Small intestine (tissue), 7 donors: ENCODE measurements at regions not wholly inside any gene's neighbourhood (a gene's known extent, or its start where the extent isn't known, plus 50 kb on each side); places are given as distances from the start of the nearest gene placed in this dataset.
"Not testable (repeated sequence)": the region's sequence is repeated elsewhere in the genome, so short reads cannot be mapped to it uniquely, and the experiment has no call there.

Experiments used
- DNase-seq, 2 donors: peaks; one replicate each; pipeline versions ENCODE4 v3.0.0 to v3.0.0-alpha.2; 2013
- FAIRE-seq: peaks from 2 replicates; lab custom pipeline; 2012; peaks lifted over from hg19 to GRCh38; lab: Jason Lieb, UNC
- H3K27ac ChIP-seq, 3 donors: one replicate each; pipeline ENCODE4 v1.5.1; 2013; ENCODE audit warnings: low read length in 2 of 3, mild to moderate bottlenecking in 2 of 3, control low read depth in 1 of 3, inconsistent platforms in 1 of 3, low read depth in 1 of 3, moderate library complexity in 1 of 3
- H3K27me3 ChIP-seq, 3 donors: one replicate each; pipeline ENCODE4 v1.6.1; 2013; ENCODE audit warnings: low read length in 3 of 3, inconsistent platforms in 1 of 3; ENCODE audit not compliant: control insufficient read depth in 3 of 3, insufficient read depth in 3 of 3
- H3K36me3 ChIP-seq, 3 donors: one replicate each; pipeline ENCODE4 v1.6.1; 2013; ENCODE audit warnings: low read length in 3 of 3, inconsistent platforms in 1 of 3, low read depth in 1 of 3, mild to moderate bottlenecking in 1 of 3, moderate library complexity in 1 of 3; ENCODE audit not compliant: control insufficient read depth in 3 of 3, insufficient read depth in 2 of 3
- H3K4me1 ChIP-seq, 3 donors: one replicate each; pipeline ENCODE4 v1.6.1; 2013; ENCODE audit warnings: low read length in 2 of 3, inconsistent platforms in 1 of 3, low read depth in 1 of 3, mild to moderate bottlenecking in 1 of 3, moderate library complexity in 1 of 3; ENCODE audit not compliant: control insufficient read depth in 3 of 3, insufficient read depth in 2 of 3
- H3K4me3 ChIP-seq, 3 donors: one replicate each; pipeline ENCODE4 v1.5.1; 2013; ENCODE audit warnings: low read length in 3 of 3, control low read depth in 1 of 3, inconsistent platforms in 1 of 3, low read depth in 1 of 3, mild to moderate bottlenecking in 1 of 3, moderate library complexity in 1 of 3
- H3K9me3 ChIP-seq, 2 donors: one replicate each; pipeline ENCODE4 v1.6.1; 2013; ENCODE audit warnings: low read depth in 1 of 2, low read length in 1 of 2; ENCODE audit not compliant: control insufficient read depth in 2 of 2, insufficient read depth in 1 of 2
- WGBS, 3 donors: extraction: QIAGEN DNeasy Blood & Tissue Kit; methylation state at CpG; one replicate each; pipeline ENCODE4 v1.1.7; 2013; 5-methylcytosine and 5-hydroxymethylcytosine counted together
- donor health status: healthy with polysubstance abuse.
- donor health status: control.
- donor health status: control.
- donor health status: Bipolar disorder and iron deficiency.
- donor health status: healthy.

DNA sequence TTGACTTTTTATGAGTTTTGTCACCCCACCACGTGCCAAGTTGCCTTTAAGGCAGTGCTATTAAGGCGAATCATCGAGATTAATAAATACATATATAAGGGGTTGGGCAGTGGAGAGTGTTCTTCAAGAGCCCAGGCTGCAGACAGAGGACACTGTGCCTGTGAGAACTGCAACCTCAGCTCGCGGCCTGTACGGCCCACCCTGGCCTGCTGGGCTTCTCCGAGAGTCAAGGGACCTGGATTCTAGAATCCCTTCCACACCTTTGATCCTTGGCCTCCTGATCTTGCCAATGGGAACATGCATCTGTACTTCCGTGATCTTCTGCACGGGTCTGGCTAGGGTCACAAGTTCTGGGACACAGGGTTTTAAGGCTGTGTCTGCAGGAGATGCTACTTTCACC lies 54.5 kb downstream of the IRX5 start:
- WGBS, 3 donors: 67 to 79% (median 71%) methylated on average over 9 of the region's 9 CpGs
- Histone ChIP-seq H3K27ac (no peak overlapping the region), H3K9me3 (no peaks in the 10 kb centered on the region), H3K4me3 (no peak overlapping the region), H3K36me3 (no peaks in the 10 kb centered on the region), H3K4me1 (no peaks in the 10 kb centered on the region), H3K27me3 (peaks cover 0 to 6% (median 0%) of the 10 kb centered on the region in 3 donors)
- DNase-seq: no peak
- FAIRE-seq: no peak

- H3K27me3 ChIP-seq: peaks cover 0 to 6% (median 0%) of the 10 kb centered on the region in 3 donors
- H3K36me3 ChIP-seq: no peaks in the 10 kb centered on the region
- DNase-seq: no peak
- H3K9me3 ChIP-seq: no peaks in the 10 kb centered on the region
- H3K4me3 ChIP-seq: no peak overlapping the region
- WGBS, 3 donors: 66 to 74% (median 71%) methylated on average over 3 of the region's 3 CpGs
- H3K27ac ChIP-seq: no peak overlapping the region
- no peak for FAIRE-seq
- no peaks in the 10 kb centered on the region for H3K4me1 ChIP-seq
Measured at GRCh38 chr16:54985668-54986067, 55.0 kb downstream of the IRX5 start.

DNA sequence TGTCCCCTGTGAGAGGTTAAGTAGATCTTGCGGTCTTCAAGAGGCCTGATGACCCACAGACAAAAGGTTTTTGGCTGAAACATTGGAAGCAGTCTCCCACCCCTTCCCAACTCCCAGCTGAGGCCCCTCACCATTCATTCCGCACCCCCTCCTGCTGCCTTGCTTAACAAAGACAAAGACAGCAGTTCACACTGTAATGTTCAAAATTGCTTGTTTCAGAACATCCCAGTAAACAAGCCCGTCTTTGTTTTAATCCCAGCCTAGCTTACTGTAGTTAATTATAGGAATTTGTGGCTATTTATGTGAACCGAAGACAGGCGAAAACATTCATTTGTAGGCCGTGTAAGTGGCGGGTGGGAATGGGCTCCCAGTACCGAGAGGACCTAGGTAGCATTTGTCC lies 55.7 kb downstream of the IRX5 start:
- no peak for DNase-seq
- no peak for FAIRE-seq
- H3K9me3 ChIP-seq: no peaks in the 10 kb centered on the region
- H3K4me1 ChIP-seq: no peaks in the 10 kb centered on the region
- H3K27me3 ChIP-seq: peaks cover 0 to 6% (median 0%) of the 10 kb centered on the region in 3 donors
- H3K36me3 ChIP-seq: no peaks in the 10 kb centered on the region
- H3K27ac ChIP-seq: no peak overlapping the region
- H3K4me3 ChIP-seq: no peak overlapping the region
- WGBS, 3 donors: 82 to 88% (median 85%) methylated on average over 8 of the region's 8 CpGs

DNA sequence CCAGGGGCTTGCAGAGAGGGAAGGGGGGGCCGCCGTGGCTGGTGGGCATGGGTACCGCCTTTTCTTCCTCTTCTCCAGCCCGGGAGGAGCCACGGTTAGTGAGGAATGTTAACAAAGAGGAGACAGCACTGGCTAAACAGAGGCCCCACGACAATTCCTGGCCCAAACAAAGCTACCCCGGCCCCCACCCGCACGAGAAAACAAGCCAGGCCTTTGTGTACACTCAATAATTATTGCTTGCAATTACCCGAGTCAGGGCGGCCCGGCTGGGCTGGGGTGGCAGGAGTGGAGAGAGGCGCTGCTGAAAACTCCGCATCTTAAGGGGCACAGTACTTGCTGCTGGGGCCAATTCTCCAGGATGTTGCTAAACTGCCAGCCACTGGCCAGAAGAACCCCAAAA lies 56.4 kb downstream of the IRX5 start:
- WGBS, 3 donors: 43 to 51% (median 47%) methylated on average over 13 to 14 of the region's 14 CpGs
- FAIRE-seq: no peak

GRCh38 chr16:54991525-54991924 lies 60.9 kb downstream of the IRX5 start:
- Histone ChIP-seq H3K36me3 (no peaks in the 10 kb centered on the region), H3K9me3 (no peaks in the 10 kb centered on the region), H3K4me3 (no peak overlapping the region), H3K27ac (no peak overlapping the region), H3K4me1 (no peaks in the 10 kb centered on the region), H3K27me3 (peaks cover 0 to 4% (median 0%) of the 10 kb centered on the region in 3 donors)
- FAIRE-seq: no peak
- no peak for DNase-seq
- WGBS, 3 donors: 63 to 67% (median 67%) methylated on average over 3 of the region's 3 CpGs

More for the DNA sequence above, 56.4 kb downstream of the IRX5 start:
- H3K9me3 ChIP-seq: no peaks in the 10 kb centered on the region
- DNase-seq: peak in 1 of 2 donors; percentile 3
- H3K4me3 ChIP-seq: no peak overlapping the region
- H3K27me3 ChIP-seq: peaks cover 0 to 4% (median 0%) of the 10 kb centered on the region in 3 donors
- no peaks in the 10 kb centered on the region for H3K4me1 ChIP-seq
- no peak overlapping the region for H3K27ac ChIP-seq
- H3K36me3 ChIP-seq: no peaks in the 10 kb centered on the region

DNA sequence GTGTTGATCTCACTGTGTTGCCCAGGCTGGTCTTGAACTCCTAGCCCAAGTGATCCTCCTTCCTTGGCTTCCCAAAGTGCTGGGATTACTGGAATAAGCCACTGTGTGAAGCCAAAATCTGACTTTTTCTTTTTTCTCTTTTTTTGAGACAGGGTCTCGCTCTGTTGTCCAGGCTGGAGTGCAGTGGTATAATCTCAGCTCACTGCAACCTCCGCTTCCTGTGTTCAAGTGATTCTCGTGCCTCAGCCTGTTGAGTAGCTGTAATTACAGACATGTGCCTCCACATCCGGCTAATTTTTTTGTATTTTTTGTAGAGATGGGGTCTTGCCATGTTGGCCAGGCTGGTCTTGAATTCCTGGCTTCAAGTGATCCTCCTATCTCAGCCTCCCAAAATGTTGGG lies 61.3 kb downstream of the IRX5 start:
- FAIRE-seq: not testable (repeated sequence)

DNA sequence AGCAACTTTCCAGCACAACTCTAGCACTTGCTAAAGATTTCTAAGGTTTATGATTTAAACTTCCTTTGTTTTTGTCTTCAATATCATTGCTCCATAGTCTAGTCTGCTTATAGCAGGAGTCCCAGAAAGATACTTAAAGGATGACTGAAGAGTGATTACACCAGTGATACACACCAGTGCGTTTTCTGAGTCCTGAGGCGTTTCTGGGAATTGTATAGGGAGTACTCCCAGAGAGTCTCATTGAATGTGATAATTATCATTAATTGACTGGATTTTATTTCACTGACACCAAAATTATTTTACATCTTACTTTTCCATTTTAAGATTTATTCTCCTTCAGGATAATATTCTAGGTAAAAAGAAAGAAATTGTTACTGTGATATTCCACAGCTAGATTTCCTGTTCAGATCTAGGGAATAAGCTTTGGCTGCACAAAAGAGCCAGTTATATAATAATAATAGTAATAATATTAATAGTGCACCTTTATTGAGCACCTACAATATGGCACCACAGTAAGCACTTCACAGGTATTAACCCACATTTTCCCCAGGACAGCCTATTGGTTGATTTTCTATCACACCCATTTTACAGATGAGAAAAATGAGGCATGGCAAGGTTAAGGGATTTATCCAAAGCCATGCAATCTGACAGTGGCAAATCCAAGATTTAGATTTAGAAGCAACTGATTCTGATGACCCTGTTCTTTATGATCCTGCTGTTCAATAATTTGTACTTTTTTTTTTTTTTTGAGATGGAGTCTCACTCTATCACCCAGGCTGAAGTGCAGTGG lies 62.6 kb downstream of the IRX5 start:
- Histone ChIP-seq H3K36me3 (no peaks in the 10 kb centered on the region), H3K4me1 (no peaks in the 10 kb centered on the region), H3K27me3 (peaks cover 0 to 4% (median 3%) of the 10 kb centered on the region in 3 donors), H3K4me3 (no peak overlapping the region), H3K27ac (no peak overlapping the region), H3K9me3 (no peaks in the 10 kb centered on the region)
- WGBS, 3 donors: 38 to 68% (median 47%) methylated on average over 2 of the region's 2 CpGs
- DNase-seq (no peak), FAIRE-seq (no peak)

More for the DNA sequence above, 61.3 kb downstream of the IRX5 start:
- WGBS, 3 donors: 80 to 84% (median 82%) methylated on average over 4 of the region's 4 CpGs
- not testable (repeated sequence) for H3K9me3 ChIP-seq, H3K4me1 ChIP-seq, H3K27me3 ChIP-seq, DNase-seq, H3K4me3 ChIP-seq, H3K36me3 ChIP-seq, H3K27ac ChIP-seq

- H3K36me3 ChIP-seq: no peaks in the 10 kb centered on the region
- H3K9me3 ChIP-seq: no peaks in the 10 kb centered on the region
- no peak overlapping the region for H3K27ac ChIP-seq
- H3K4me3 ChIP-seq: no peak overlapping the region
- WGBS, 3 donors: 68 to 74% (median 72%) methylated on average over 7 of the region's 7 CpGs
- peaks cover 0 to 7% (median 3%) of the 10 kb centered on the region in 3 donors for H3K27me3 ChIP-seq
- DNase-seq (no peak), FAIRE-seq (no peak)
- H3K4me1 ChIP-seq: no peaks in the 10 kb centered on the region
Measured at GRCh38 chr16:54996186-54996585, 65.5 kb downstream of the IRX5 start.
